NCI-H460 (cell line): ENCODE measurements at regions not wholly inside any gene's neighbourhood (a gene's known extent, or its start where the extent isn't known, plus 50 kb on each side); places are given as distances from the start of the nearest gene placed in this dataset.

Experiments used
- DNase-seq: peaks from one replicate; pipeline ENCODE4 v3.0.0-alpha.2; 2016; ENCODE audit warnings: low read depth; ENCODE audit errors: extremely low read depth

GRCh38 chr11:24295360-24295759 is 201.5 kb upstream of the LUZP2 start:
- DNase-seq, result no peak

DNA sequence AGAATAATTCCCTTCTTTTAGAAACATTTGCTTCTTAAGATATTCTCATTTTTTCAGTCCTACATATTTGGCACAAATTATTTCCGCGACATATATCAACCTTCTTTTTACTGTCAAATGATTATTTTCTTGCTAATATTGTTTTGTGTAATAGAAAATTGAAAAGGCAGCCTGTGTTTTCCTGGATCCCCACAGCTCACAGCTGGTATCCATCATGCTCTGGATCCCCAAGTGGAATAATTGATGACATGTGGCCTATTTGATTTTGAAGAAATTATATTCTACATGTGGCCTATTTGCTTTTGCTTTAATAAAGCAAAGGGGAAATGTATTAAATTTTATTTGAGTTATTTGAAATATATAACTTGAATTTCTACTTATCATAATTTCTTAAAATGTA is 199.4 kb upstream of the LUZP2 start:
- DNase-seq, result no peak

DNA sequence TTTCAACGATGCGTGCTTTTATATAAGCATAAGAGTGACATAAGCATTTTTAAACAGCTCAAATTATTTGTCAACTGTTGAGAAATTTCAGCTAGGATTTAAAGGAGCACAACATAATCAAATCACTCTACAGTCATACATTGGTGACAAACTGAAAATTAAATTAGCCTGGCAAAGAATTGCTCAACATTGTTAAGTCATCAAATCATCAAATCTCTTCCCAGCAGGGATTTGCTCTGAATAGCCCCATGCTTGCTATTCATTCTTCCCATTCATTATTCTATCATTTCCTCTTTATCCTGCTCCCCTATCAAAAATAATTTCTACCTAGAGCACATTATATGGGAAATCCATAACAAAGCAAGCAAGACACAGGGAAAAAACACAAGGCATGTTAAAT is 198.7 kb upstream of the LUZP2 start:
- DNase-seq, result no peak

DNA sequence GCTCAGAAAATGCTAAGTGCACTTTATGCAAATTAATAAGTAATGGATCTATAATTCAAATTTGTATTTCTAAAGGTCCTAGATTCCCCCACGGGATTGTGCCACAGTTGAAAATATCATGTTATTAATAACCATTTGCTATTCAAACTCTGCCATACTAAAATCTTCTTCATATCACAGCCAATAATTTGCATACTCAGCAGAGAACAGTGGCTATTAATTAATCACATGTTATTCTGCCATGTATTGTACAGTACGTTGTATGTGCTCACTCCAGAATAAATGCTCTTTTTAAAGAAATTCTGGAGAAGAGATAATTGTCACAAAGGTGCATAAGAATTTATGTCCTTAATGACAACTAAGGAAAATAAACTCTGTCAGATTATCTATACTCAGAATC is 184.9 kb upstream of the LUZP2 start:
- no peak for DNase-seq

GRCh38 chr11:24312464-24313238 is 184.2 kb upstream of the LUZP2 start:
- DNase-seq, result no peak

DNA sequence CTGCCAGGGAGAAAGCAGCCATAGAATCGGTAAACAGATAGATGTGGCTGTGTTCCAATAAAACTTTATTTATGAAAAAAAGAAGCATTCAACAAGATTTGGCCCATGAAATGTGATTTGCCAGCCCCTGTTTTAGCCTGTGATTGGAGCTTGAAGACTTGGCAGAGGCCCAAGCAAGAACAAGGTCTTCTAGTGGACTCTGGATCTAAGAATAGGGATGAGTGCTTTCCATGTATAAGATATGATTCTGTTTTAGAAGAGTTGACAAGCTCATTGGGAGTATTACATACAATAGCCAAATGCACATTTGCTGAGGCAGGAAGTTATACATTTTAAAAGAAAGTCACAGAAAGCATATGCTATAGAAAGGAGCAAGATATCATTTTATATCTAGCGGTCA is 175.6 kb upstream of the LUZP2 start:
- no peak for DNase-seq

DNA sequence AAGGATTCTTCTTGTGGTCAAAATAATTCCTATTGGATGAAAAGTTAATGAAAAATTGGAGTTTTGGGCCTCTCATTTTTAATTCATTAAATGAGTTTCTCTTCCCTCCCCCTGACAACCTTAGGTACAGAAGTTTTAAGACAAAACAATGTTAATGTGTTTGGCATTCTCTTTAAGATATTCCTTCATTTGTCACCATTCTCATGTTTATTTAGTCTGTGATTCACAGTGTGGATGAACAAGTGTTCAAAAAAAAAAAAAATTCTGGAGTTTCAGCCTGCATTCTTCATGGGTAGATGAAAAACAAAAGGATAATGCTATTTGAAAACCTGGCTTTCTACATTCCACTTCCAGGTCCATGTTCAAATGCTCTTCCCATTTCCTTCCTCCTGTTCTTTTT is 172.6 kb upstream of the LUZP2 start:
- DNase-seq, result no peak

DNA sequence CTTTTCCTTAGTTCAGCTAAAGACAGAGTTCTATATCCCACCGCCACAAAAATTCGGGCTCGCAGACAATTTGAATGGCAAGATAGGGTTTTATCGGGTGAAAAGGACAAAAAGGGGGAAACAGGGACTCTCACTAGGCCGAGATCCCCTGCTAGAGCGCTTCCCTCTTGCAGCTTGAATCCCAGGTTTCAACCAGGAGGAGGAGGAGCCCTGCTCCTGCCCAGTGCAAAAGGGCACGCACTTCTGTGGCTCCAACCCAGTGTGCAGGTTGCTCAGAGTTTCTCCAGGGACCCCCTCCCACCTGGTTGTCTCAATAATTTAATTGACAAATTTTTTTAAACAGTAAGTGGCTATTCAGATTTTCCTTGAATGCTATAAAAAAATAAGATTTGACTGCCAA is 152.6 kb upstream of the LUZP2 start:
- no peak for DNase-seq

DNA sequence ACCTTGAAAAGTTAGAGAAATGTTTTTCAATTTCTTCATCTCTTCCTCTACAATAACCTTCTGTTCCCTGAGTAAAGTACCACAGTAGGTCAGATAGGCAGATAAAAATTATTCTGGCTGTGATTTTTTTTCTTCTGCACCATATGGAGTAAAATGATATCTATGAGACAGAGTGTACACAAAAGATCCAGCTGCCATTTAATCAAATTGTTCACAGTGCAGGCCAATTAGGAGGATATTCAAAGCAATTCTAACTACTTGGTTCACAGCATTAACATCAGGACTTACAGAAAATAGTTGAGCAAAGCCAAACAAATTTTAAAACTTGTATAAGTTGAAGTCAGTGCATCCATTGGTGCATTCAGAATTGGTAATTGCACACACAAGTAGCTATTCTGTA is 147.9 kb upstream of the LUZP2 start:
- DNase-seq, result no peak

DNA sequence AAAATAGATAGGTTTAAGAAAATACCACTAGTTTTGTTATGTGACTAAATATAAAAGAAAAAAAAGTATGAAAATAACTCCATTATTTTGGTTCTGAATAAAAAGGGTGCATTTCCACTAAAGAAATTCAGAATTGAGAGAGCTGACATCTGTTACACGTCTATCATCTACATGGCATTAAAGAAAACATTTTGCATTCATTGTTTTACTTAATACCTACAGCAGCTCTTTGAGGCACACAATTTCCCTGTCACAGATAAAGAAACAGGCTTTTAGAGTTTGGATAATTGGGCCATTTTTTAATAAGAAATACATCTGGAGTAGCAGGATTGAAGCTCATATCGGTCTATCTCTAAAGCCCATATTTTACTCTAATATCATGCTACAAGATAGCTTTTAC is 145.7 kb upstream of the LUZP2 start:
- no peak for DNase-seq

- DNase-seq, result no peak
These were observed 140.4 kb upstream of the LUZP2 start for GRCh38 chr11:24356501-24356900.

GRCh38 chr11:24357620-24358410 is 139.0 kb upstream of the LUZP2 start:
- no peak for DNase-seq

DNA sequence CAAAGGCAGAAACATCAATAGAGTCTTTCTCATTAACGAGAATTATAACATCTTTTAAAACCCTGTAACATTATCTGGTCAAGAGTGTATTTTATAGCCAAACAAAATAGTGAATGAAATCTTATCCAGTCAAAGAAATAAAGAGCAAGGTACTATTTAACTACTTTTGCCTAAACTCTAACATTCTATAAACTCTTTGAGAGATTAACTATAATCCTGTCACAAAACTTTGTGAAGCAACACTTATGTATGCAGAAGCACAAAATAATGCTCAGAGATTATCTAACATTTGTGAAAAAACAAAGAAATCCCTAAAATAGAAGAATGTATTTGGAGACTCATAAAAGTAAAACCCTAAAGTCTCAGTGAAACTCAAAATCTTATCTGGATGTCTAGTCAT is 124.4 kb upstream of the LUZP2 start:
- DNase-seq, result no peak

GRCh38 chr11:24373516-24373915 is 123.3 kb upstream of the LUZP2 start:
- no peak for DNase-seq

DNA sequence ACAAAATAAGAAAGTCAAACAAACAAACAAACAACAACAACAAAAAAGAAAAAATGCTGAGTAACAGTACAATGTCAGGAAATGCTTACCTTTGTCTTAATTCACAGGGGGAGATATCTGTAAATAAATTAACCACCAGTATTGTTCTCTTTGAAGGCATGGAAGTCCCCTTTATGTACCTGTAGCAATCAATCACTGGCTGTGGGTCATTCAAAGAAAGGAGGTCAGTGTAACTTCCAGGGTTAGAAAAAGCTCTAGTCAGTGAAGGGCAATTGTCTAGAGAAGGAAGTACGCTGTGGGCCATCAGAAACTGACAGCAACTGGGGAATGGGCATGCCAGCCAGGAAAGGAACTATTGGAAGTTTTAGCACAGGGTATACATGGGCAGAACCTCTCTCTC is 121.5 kb upstream of the LUZP2 start:
- no peak for DNase-seq

DNA sequence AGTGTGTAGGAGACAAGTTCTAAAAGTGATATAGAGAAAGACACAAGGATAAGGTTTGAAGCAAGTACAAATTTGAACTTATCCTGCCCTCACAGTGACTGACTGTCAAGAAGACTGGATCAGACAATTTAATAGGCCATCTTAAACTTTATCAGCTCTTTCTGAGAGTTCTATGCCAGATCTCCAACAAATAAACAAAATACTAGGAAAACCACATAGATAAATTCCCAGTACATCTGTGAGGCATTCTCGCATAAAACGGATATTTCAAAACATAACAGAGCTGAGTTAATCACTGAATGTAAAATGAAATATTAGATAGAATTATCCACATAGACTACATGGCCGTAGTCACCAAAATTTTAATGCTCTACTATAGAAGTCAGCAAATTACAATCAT is 120.9 kb upstream of the LUZP2 start:
- no peak for DNase-seq

- DNase-seq, result no peak
These were observed 113.7 kb upstream of the LUZP2 start for GRCh38 chr11:24383137-24383536.

DNA sequence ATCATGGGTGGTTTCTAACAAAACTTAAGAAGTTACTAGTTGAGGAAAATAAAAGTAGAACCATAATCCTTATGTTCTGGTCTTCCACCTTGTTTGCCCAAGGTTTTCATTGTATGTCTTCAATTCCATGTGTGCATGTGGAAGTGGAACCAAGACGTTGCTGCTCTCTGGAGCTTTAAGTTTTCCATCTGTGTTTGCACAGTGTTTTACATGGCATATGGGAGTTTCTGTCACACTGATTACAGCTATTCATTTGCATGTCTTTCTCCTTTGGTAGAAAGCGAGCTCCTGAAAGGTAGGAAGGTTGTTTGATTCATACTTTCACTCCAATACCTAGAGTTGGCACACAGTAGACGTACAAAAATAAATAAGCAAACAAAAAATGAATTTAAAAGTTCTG is 112.6 kb upstream of the LUZP2 start:
- DNase-seq, result no peak

- DNase-seq, result peak; percentile 49
These were observed 110.1 kb upstream of the LUZP2 start for GRCh38 chr11:24386546-24387397.

DNA sequence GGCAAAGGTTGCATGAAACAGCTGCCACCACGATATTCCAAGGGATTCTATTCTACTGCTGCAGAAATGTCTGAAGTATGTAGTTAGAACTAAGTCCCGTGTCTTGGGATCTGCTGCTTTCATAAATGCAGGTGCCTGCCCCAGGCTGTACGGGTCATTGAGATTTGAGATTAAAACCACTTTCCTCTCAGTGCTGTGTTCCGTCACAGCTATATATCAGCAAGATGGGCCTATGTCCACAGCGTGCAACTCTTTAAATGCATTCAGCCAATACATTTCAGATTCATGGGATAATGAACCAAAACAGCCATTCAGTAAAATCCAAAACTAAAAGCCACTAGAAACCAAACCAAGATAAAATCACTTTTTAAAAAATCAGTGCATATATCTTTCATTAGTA is 107.3 kb upstream of the LUZP2 start:
- no peak for DNase-seq

GRCh38 chr11:24390016-24390415 is 106.8 kb upstream of the LUZP2 start:
- no peak for DNase-seq
